GM18508 (cell line): ENCODE measurements at regions not wholly inside any gene's neighbourhood (a gene's known extent, or its start where the extent isn't known, plus 50 kb on each side); places are given as distances from the start of the nearest gene placed in this dataset.

Source experiments
- ATAC-seq: cut with Tn5 transposase; IDR thresholded peaks from one replicate; pipeline ENCODE4 v1.9.1; 2021; ENCODE audit warnings: moderate number of reproducible peaks; ENCODE audit not compliant: insufficient read depth, unreplicated experiment

DNA sequence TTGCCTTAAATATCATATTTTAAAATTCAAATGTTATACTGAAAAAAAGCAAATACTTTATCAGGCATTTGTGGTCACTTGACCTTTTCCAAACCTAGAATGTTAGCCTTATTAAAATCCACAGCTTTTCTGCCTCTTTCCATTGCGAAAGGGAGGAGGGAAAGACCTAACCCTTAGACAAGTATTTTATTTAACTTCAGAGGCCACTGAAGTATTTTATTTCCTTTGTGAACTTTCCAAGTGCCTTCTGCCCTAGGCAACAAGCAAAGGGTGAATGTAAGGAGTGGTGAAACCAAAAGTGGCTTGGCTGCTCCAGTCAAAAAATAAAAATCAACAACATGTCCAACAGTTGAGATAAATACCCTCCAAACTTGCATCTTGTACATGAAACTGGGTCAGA, 376.1 kb downstream of the EFNA5 start:
- no peak for ATAC-seq

- ATAC-seq: peak; percentile 77
Observed at GRCh38 chr5:107294211-107294550, 376.6 kb downstream of the EFNA5 start.

DNA sequence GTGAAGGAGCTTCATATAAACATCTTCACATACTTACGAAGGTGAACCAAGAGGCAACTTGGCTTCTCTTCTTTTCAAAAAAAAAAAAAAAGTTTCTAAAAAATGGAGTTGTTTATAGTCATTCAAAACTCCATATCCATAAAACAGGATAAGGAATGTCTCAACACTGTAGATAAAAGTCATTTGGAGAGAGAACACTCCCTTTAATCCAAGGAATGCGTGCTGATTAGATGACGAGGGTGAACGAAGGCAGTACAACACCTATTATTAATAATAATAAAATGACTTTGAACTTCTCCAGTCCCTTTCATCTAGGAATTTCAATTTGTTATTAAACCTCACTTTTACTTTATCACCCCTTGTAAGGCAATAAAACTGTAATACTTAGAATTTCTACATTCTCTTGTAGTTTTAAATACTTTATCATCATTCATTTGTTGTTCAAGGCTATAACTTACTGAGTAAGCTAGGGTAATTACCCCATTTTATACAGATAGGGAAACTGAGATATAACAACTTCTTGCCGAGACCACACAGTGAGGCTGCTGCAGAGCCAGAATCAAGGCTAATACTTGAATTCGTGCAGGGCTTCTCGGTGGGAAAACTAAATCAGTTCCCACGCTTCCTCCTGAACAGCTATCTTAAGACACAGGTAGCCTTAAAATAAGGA, 377.1 kb downstream of the EFNA5 start:
- no peak for ATAC-seq

DNA sequence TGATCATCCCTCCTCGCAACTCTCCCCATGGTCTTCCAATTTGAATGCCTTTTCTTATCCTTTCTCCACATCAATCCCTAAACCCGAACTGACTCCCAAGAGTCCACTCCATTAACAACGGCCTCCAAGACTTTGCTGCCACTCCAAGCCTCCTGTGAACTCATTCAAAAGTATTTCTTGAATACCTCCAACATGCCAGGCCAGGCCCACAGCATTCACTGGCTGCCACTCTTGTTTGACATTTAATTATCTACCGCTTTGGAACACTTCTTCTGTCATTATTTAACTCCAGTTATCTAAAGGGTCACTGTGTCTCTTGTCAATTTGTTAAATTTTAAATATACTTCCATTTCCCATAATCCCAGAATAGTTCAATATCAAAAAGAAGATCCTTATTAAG, 378.9 kb downstream of the EFNA5 start:
- ATAC-seq: no peak

DNA sequence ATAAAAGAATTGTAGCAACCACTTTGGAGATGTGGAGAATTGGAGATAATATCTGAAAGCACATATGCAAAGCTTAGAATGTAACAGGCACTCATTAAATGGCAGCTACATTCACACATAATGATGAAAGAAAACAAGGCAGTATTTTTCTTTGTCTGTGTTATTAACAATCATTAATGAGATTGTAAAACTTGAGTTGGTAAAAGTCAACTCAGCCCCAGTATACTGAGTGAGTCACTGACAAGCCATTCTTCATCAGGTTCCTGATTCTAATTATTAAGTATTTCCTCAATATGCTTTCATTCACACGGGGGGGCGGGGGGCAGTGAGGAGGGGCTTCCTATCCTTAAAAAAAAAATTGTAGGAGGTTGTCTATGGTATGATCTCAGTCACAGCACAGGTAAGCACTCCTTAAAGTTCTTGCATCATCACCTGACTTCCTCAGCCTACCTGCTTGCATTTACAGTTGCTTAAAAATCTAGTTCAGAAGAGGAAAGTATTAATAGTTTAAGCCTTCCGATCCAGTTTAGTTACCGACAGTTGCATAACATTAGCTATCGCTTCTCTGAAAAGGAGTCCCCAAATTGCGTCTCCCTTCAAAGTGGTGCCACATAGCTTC, 379.8 kb downstream of the EFNA5 start:
- no peak for ATAC-seq

GRCh38 chr5:107289030-107289714, 381.6 kb downstream of the EFNA5 start:
- ATAC-seq: peak; percentile 80

- no peak for ATAC-seq
Observed at GRCh38 chr5:107286447-107287098, 384.2 kb downstream of the EFNA5 start.

DNA sequence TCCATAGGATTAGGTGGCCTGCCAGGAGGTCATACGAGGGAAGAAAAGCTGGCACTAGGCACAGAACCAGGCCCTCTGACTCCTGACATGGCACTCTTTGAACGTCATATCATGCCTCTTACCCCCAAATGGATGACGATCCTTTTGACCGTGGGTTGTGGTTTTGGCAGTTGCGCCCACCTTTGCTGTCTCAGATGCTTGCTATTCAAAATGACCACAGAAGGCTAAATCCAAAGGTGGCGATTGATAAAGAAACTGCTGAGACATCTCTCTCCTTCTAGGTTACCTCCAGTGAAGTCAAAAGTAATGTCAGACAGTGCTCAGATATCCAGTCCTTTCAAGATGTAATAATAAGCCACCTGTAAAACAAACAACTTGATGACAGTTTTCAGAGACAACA, 385.0 kb downstream of the EFNA5 start:
- ATAC-seq: peak; percentile 29

- ATAC-seq: no peak
Observed at GRCh38 chr5:107284822-107285525, 385.8 kb downstream of the EFNA5 start.

DNA sequence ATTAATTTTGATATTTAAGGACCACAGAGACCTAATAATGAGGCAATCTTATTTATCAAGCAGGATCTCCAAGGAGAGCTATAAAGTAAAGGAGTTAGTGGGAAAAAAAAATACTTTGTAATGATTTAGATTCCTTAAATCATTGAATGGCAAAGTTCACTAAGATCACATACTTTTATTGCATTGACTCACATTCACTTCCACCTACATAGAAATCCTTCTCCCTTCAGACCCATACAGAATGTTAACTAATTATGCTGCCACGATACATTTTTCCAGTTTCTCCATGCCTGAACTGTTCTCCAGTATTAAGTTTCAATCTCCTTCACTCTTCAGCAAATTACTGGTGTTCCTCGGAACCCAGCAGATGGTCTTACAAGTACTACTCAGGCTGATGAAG, 388.7 kb downstream of the EFNA5 start:
- ATAC-seq: no peak

DNA sequence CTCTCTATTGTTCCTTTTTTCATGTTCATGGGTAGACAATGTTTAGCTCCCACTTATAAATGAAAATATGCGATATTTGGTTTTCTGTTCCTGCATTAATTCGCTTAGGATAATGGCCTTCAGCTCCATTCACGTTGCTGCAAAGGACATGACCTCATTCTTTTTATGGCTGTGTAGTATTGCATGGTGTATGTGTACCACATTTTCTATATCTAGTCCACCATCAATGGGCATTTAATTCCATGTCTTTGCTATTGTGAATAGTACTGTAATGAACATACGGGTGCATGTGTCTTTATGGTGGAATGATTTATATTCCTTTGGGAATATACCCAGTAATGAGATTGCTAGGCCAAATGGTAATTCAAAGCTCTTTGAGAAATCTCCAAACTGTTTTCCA, 392.0 kb downstream of the EFNA5 start:
- no peak for ATAC-seq

DNA sequence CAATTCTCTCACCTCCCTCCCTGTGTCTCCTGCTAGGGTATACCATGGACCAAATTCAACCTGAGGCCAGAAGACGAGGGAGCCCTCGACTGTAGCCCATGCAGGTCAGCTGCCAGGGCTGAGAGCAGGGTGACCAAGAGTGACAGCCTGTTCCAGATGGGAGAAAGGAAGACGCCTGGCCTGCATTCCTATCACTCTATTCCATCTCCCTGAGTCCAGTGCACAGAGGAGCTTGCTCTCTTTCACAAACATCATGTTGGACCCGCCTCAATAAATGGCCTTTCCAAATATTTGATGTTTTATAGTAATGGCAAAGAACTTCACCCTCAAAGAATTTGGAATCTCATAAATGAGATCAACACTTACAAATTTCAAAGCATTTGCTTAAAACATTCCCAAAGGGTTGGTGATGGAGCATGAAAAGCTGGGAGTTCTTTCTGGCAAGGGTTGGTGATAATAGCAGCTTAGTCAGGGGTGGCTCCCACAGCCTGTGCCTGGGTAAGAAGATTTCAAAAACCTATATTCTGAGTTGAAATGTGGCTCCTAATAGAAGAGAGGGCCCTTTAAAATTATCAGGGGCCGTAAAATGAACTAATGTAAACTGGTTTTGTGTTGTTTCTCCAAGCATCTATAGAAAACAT, 393.1 kb downstream of the EFNA5 start:
- ATAC-seq: no peak

GRCh38 chr5:107275333-107275732, 395.4 kb downstream of the EFNA5 start:
- ATAC-seq: no peak

- no peak for ATAC-seq
Observed at GRCh38 chr5:107274571-107274970, 396.2 kb downstream of the EFNA5 start.

GRCh38 chr5:107272954-107273353, 397.8 kb downstream of the EFNA5 start:
- ATAC-seq: no peak

DNA sequence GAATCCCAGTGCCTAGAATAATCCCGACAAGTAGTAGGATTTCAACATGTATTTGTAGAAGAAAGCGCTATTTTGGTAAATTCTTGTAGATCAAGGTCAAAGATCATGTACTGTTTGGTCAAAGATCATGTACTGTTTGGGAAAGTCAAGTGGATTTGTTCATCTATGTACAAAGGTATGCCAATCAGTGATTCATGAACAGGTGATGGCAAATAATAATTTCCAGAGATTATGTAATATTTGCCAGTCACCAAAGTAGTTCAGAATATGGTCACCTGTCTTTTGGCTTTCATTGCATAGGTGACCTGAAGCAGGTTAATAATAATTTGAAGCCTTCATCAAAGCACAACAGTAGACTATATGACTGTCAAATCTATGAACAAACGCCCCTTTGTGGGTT, 398.2 kb downstream of the EFNA5 start:
- no peak for ATAC-seq

DNA sequence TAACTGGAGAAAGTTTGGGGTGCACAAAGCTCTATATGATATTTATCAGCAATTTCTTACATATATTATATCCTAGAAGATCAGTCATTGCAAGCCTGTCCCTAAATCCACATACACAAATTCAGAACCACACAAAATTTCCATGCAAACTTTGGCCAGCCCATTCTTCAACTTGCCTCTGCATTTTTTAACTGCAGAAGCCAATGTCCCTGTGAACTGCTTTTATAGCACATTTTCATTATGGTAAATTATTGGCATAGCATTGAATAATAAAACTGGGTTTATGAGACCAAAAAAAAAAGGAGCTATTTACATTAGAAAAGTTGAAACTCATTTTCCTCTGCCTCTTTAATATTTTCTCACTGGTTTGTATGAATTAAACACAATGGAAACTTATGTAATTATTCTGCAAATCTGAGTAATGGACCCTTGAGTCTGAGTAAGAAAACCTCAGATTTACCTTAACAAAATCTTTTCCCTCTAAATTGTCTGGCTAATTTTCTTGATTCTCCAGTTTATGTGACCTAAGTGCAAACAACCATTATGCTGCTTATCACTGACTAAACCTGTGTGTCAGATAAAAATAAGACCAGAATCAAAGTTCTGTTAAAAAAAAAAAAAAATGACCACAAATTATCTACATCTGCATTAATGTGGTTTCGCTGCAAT, 398.9 kb downstream of the EFNA5 start:
- no peak for ATAC-seq

GRCh38 chr5:107270561-107270960, 400.2 kb downstream of the EFNA5 start:
- no peak for ATAC-seq

DNA sequence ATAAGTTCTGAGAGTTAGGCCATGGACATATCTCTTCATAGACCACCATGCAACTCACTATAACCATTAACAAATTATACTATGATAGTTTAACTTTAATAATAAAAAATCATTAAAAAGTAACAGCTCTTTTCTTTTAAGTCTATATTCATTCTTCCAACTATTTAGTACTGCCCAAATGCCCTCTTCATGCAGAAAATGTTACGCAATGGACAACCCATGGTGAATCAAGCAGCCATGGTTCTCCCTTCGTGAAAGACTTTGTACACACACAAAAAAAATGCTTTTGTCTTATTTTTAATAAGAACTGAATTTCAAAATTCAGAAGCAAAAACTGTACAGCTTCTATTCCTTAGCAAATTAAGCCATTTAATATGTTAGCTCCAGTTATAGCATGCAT, 401.1 kb downstream of the EFNA5 start:
- ATAC-seq: no peak

DNA sequence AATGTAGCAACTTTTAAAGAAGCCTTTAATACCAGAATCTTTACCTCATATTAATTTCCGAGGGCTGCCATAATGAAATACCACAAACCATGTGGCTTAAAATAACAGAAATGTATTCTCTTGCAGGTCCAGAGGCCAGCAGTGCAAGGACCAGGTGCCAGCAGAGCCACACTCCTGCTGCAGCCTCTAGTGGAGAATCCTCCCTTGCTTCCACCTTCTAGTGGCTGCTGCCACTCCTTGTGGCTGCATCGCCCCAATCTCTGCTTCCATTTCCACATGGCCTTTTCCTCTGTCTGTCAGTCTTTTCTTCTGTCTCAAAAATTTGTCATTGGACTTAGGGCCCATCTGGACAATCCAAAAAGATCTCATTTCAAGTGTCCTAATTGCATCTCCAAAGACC, 401.5 kb downstream of the EFNA5 start:
- no peak for ATAC-seq
